H9 (cell line): ENCODE measurements at regions not wholly inside any gene's neighbourhood (a gene's known extent, or its start where the extent isn't known, plus 50 kb on each side); places are given as distances from the start of the nearest gene placed in this dataset.

ENCODE experiments used
- DNase-seq: peaks from one replicate; pipeline ENCODE4 v3.0.0-alpha.2; 2017
- H2AFZ ChIP-seq: one replicate; pipeline ENCODE4 v1.6.1; 2013; ENCODE audit warnings: mild to moderate bottlenecking, low read length, control low read depth, moderate library complexity
- H2AK5ac ChIP-seq: 2 replicates; pipeline ENCODE4 v1.6.1; 2013; ENCODE audit warnings: low read length, control low read depth, mixed read lengths; ENCODE audit not compliant: insufficient read length
- H2BK120ac ChIP-seq: one replicate; pipeline ENCODE4 v1.6.1; 2013; ENCODE audit warnings: low read depth, mild to moderate bottlenecking, low read length, control low read depth, inconsistent platforms; ENCODE audit not compliant: poor library complexity, severe bottlenecking
- H2BK12ac ChIP-seq: 2 replicates; pipeline ENCODE4 v1.6.1; 2013; ENCODE audit warnings: low read length, control low read depth, mixed read lengths, low read depth; ENCODE audit not compliant: insufficient read length
- H2BK15ac ChIP-seq: 2 replicates; pipeline ENCODE4 v1.6.1; 2013; ENCODE audit warnings: low read depth, low read length, control low read depth
- H2BK20ac ChIP-seq: one replicate; pipeline ENCODE4 v1.6.1; 2013; ENCODE audit warnings: low read depth, mild to moderate bottlenecking, low read length, control low read depth, inconsistent platforms; ENCODE audit not compliant: poor library complexity, severe bottlenecking
- H2BK5ac ChIP-seq: 2 replicates; pipeline ENCODE4 v1.6.1; 2013; ENCODE audit warnings: low read length, control low read depth, mixed read lengths; ENCODE audit not compliant: insufficient read length
- H3K14ac ChIP-seq: 2 replicates; pipeline ENCODE4 v1.6.1; 2013; ENCODE audit warnings: low read length, control low read depth; ENCODE audit not compliant: insufficient read depth
- H3K18ac ChIP-seq: 2 replicates; pipeline ENCODE4 v1.6.1; 2013; ENCODE audit warnings: low read depth, mild to moderate bottlenecking, mixed read lengths, low read length, control low read depth; ENCODE audit not compliant: insufficient read length
- H3K23ac ChIP-seq: 2 replicates; pipeline ENCODE4 v1.6.1; 2013; ENCODE audit warnings: low read length, control low read depth, mixed read lengths, low read depth; ENCODE audit not compliant: insufficient read length
- H3K23me2 ChIP-seq: 2 replicates; pipeline ENCODE4 v1.6.1; 2013; ENCODE audit warnings: low read depth, mild to moderate bottlenecking, mixed read lengths, low read length, control low read depth; ENCODE audit not compliant: insufficient read length, poor library complexity, severe bottlenecking
- H3K27ac ChIP-seq: 2 replicates; pipeline ENCODE4 v1.5.1; 2013; ENCODE audit warnings: low read length, control low read depth, mixed read lengths, low read depth; ENCODE audit not compliant: insufficient read length
- H3K27me3 ChIP-seq: 2 replicates; pipeline ENCODE4 v1.6.1; 2013; ENCODE audit warnings: low read length, control low read depth, inconsistent platforms; ENCODE audit not compliant: insufficient read depth
- H3K4ac ChIP-seq: 2 replicates; pipeline ENCODE4 v1.6.1; 2013; ENCODE audit warnings: low read depth, mild to moderate bottlenecking, control low read depth, inconsistent platforms, low read length, moderate library complexity
- H3K4me1 ChIP-seq: 2 replicates; pipeline ENCODE4 v1.6.1; 2013; ENCODE audit warnings: low read length, control low read depth, inconsistent platforms; ENCODE audit not compliant: insufficient read depth
- H3K4me2 ChIP-seq: 2 replicates; pipeline ENCODE4 v1.6.1; 2013; ENCODE audit warnings: low read length, control low read depth, mixed read lengths; ENCODE audit not compliant: insufficient read length, insufficient read depth
- H3K56ac ChIP-seq: 2 replicates; pipeline ENCODE4 v1.6.1; 2013; ENCODE audit warnings: low read depth, mild to moderate bottlenecking, mixed read lengths, low read length, control low read depth; ENCODE audit not compliant: insufficient read length
- H3K79me1 ChIP-seq: 2 replicates; pipeline ENCODE4 v1.6.1; 2013; ENCODE audit warnings: low read depth, mild to moderate bottlenecking, moderate library complexity, low read length, control low read depth, inconsistent platforms; ENCODE audit not compliant: insufficient read depth, poor library complexity, severe bottlenecking
- H3K79me2 ChIP-seq: 2 replicates; pipeline ENCODE4 v1.6.1; 2013; ENCODE audit warnings: low read length, control low read depth, inconsistent platforms; ENCODE audit not compliant: insufficient read depth
- H3K9ac ChIP-seq: 2 replicates; pipeline ENCODE4 v1.6.1; 2013; ENCODE audit warnings: low read length, control low read depth, mixed read lengths; ENCODE audit not compliant: insufficient read length; ENCODE audit errors: extremely low read depth
- H3K9me3 ChIP-seq: one replicate; pipeline ENCODE4 v1.6.1; 2013; ENCODE audit warnings: low read depth, low read length, inconsistent platforms; ENCODE audit not compliant: control insufficient read depth
- H3T11ph ChIP-seq: one replicate; pipeline ENCODE4 v1.6.1; 2013; ENCODE audit warnings: mild to moderate bottlenecking, low read length, control low read depth, inconsistent platforms
- H4K20me1 ChIP-seq: one replicate; pipeline ENCODE4 v1.6.1; 2013; ENCODE audit not compliant: control insufficient read depth, insufficient read length, insufficient read depth
- H4K5ac ChIP-seq: 2 replicates; pipeline ENCODE4 v1.6.1; 2013; ENCODE audit warnings: low read depth, mild to moderate bottlenecking, mixed read lengths, low read length, control low read depth; ENCODE audit not compliant: insufficient read length
- H4K8ac ChIP-seq: replicated peaks from 2 replicates; pipeline ENCODE4 v1.6.1; 2013; ENCODE audit warnings: low read length, control low read depth, mixed read lengths, low read depth; ENCODE audit not compliant: insufficient read length
- H4K91ac ChIP-seq: 2 replicates; pipeline ENCODE4 v1.6.1; 2013; ENCODE audit warnings: low read depth, mild to moderate bottlenecking, moderate library complexity, mixed read lengths, low read length, control low read depth; ENCODE audit not compliant: insufficient read length
- H3K27ac Mint-ChIP-seq, 3 experiments: 2 replicates in 2 of 3; 3 replicates in 1 of 3; pipeline ENCODE4 v1.8.0; 2020 to 2021; ENCODE audit warnings: mixed read lengths in 3 of 3, mild to moderate bottlenecking in 1 of 3, moderate library complexity in 1 of 3
- H3K27me3 Mint-ChIP-seq: 2 replicates; pipeline ENCODE4 v1.8.0; 2021; ENCODE audit warnings: low read depth, mild to moderate bottlenecking, moderate library complexity, mixed read lengths
- H3K36me3 Mint-ChIP-seq, 3 experiments: 2 replicates in 2 of 3; 3 replicates in 1 of 3; pipeline ENCODE4 v1.8.0; 2020 to 2021; ENCODE audit warnings: low read depth in 3 of 3, mixed read lengths in 3 of 3; ENCODE audit not compliant: insufficient read depth in 1 of 3
- H3K4me1 Mint-ChIP-seq, 2 experiments: 2 replicates each; pipeline ENCODE4 v1.8.0; 2020; ENCODE audit warnings: mixed read lengths in 2 of 2
- H3K4me3 Mint-ChIP-seq, 2 experiments: 2 replicates in 1 of 2; 3 replicates in 1 of 2; pipeline ENCODE4 v1.8.0; 2020 to 2021; ENCODE audit warnings: mild to moderate bottlenecking in 2 of 2, mixed read lengths in 2 of 2, moderate library complexity in 1 of 2
- H3K9me3 Mint-ChIP-seq, 2 experiments: 2 replicates in 1 of 2; 3 replicates in 1 of 2; pipeline ENCODE4 v1.8.0; 2020; ENCODE audit warnings: mild to moderate bottlenecking in 2 of 2, mixed read lengths in 2 of 2, moderate library complexity in 1 of 2
- CTCF ChIP-seq: fragments of 200-600 bp; sonication (generic); conservative IDR thresholded peaks from 3 replicates; pipeline ENCODE4 v1.8.0; 2021; ENCODE audit warnings: antibody characterized with exemption, mild to moderate bottlenecking
- WGBS: extraction: QIAGEN DNeasy Blood & Tissue Kit; methylation state at CpG from one replicate; pipeline ENCODE4 v1.1.7; 2013; ENCODE audit warnings: missing lambda C conversion rate, low lambda C conversion rate, mixed read lengths; ENCODE audit not compliant: insufficient read length; ENCODE audit errors: extremely low coverage; 5-methylcytosine and 5-hydroxymethylcytosine counted together

- Histone ChIP-seq H3K23ac (no peak overlapping the region), H2BK5ac (no peak overlapping the region), H4K20me1 (no peaks in the 10 kb centered on the region), H4K91ac (no peak overlapping the region), H2BK120ac (no peak overlapping the region), H3K23me2 (no peaks in the 10 kb centered on the region), H3K9me3 (no peaks in the 10 kb centered on the region), H2BK15ac (no peak overlapping the region), H3K4me1 (0 out of 2 replicates have a peak, but pooled peaks cover 3% of the 10 kb centered on the region), H3K4ac (no peak overlapping the region), H3K79me2 (no peaks in the 10 kb centered on the region), H2AFZ (no peak overlapping the region), H3K56ac (no peak overlapping the region), H3K27ac (no peak overlapping the region), H2AK5ac (no peak overlapping the region), H3K18ac (no peak overlapping the region), H3K27me3 (no peaks in the 10 kb centered on the region), H3K79me1 (no peaks in the 10 kb centered on the region), H2BK12ac (no peak overlapping the region), H4K8ac (no peak overlapping the region), H3T11ph (no peak overlapping the region), H3K4me2 (no peak overlapping the region), H2BK20ac (no peak overlapping the region), H3K14ac (no peak overlapping the region), H4K5ac (no peak overlapping the region), H3K9ac (no peak overlapping the region)
- H3K4me3 Mint-ChIP-seq, result no peak overlapping the region
- H3K9me3 Mint-ChIP-seq, result no peaks in the 10 kb centered on the region
- H3K36me3 Mint-ChIP-seq, result no peaks in the 10 kb centered on the region; a peak in 1 of 7 replicates
- no peak overlapping the region for H3K27ac Mint-ChIP-seq
- H3K4me1 Mint-ChIP-seq, result peaks cover 16% of the 10 kb centered on the region in 2 experiments
- no peaks in the 10 kb centered on the region for H3K27me3 Mint-ChIP-seq
- TF ChIP-seq CTCF, result no peak
- WGBS, result no CpG with 5 or more reads among the region's 1 CpG
- DNase-seq, result no peak
Observed at GRCh38 chr6:19087296-19087695, 700.1 kb downstream of the RNF144B start.
